CD4-positive, alpha-beta T cell treated with Interleukin-10 for 1 hour (primary cell): ENCODE measurements at regions not wholly inside any gene's neighbourhood (a gene's known extent, or its start where the extent isn't known, plus 50 kb on each side); places are given as distances from the start of the nearest gene placed in this dataset.

Experiments
- DNase-seq: peaks from one replicate; pipeline ENCODE4 v3.0.0-alpha.2; 2020

- peak; percentile 1 for DNase-seq
Observed at GRCh38 chr6:14784596-14785492, 461.0 kb upstream of the JARID2 start.

GRCh38 chr6:14785493-14785790 lies 460.4 kb upstream of the JARID2 start:
- DNase-seq = no peak

GRCh38 chr6:14786008-14786407 lies 459.9 kb upstream of the JARID2 start:
- no peak for DNase-seq

- no peak for DNase-seq
Observed at GRCh38 chr6:14786455-14786854, 459.4 kb upstream of the JARID2 start.

GRCh38 chr6:14787250-14787649 lies 458.6 kb upstream of the JARID2 start:
- no peak for DNase-seq

- no peak for DNase-seq
Observed at GRCh38 chr6:14787677-14788076, 458.2 kb upstream of the JARID2 start.

GRCh38 chr6:14789996-14790395 lies 455.9 kb upstream of the JARID2 start:
- no peak for DNase-seq

- DNase-seq = no peak
Observed at GRCh38 chr6:14790976-14791375, 454.9 kb upstream of the JARID2 start.

- no peak for DNase-seq
Observed at GRCh38 chr6:14791526-14791925, 454.3 kb upstream of the JARID2 start.

GRCh38 chr6:14792118-14792955 lies 453.5 kb upstream of the JARID2 start:
- DNase-seq = no peak

- no peak for DNase-seq
Observed at GRCh38 chr6:14795451-14795850, 450.4 kb upstream of the JARID2 start.

- DNase-seq = no peak
Observed at GRCh38 chr6:14796974-14797762, 448.7 kb upstream of the JARID2 start.

- no peak for DNase-seq
Observed at GRCh38 chr6:14797875-14798593, 447.8 kb upstream of the JARID2 start.

GRCh38 chr6:14798594-14798982 lies 447.3 kb upstream of the JARID2 start:
- DNase-seq = no peak

GRCh38 chr6:14798996-14799588 lies 446.8 kb upstream of the JARID2 start:
- no peak for DNase-seq

GRCh38 chr6:14799928-14800327 lies 445.9 kb upstream of the JARID2 start:
- DNase-seq = peak; percentile 56

GRCh38 chr6:14802514-14803160 lies 443.2 kb upstream of the JARID2 start:
- no peak for DNase-seq

GRCh38 chr6:14804001-14804784 lies 441.7 kb upstream of the JARID2 start:
- DNase-seq = no peak

GRCh38 chr6:14804785-14805210 lies 441.1 kb upstream of the JARID2 start:
- no peak for DNase-seq

GRCh38 chr6:14806101-14806500 lies 439.8 kb upstream of the JARID2 start:
- no peak for DNase-seq

- DNase-seq = no peak
Observed at GRCh38 chr6:14807130-14807529, 438.7 kb upstream of the JARID2 start.
